Cardiac fibroblast (primary cell): ENCODE measurements at regions not wholly inside any gene's neighbourhood (a gene's known extent, or its start where the extent isn't known, plus 50 kb on each side); places are given as distances from the start of the nearest gene placed in this dataset.

Experiments used
- DNase-seq, 2 donors: peaks; one replicate each; pipeline versions ENCODE4 v3.0.0 to v3.0.0-alpha.2; 2010; ENCODE audit warnings: low read depth in 2 of 2
- H3K4me3 ChIP-seq, 2 donors: replicated peaks in 1 of 2; 1 replicate in 1 of 2; 2 replicates in 1 of 2; pipeline ENCODE4 v1.5.1; 2011; ENCODE audit warnings: low read depth in 2 of 2, low read length in 2 of 2, mild to moderate bottlenecking in 2 of 2, moderate library complexity in 1 of 2
- CTCF ChIP-seq: IDR thresholded peaks from one replicate; pipeline ENCODE4 v1.5.1; 2011; ENCODE audit warnings: low read depth, mild to moderate bottlenecking, low read length, inconsistent platforms

- H3K4me3 ChIP-seq, result no peak overlapping the region
- TF ChIP-seq CTCF, result no peak
- no peak for DNase-seq
Measured at GRCh38 chr10:60491162-60491561, 101.5 kb upstream of the ANK3 start.

GRCh38 chr10:60490013-60490412, 100.3 kb upstream of the ANK3 start:
- DNase-seq, result peak in 1 of 2 donors; percentile 29
- no peak for TF ChIP-seq CTCF
- H3K4me3 ChIP-seq, result no peak overlapping the region

GRCh38 chr10:60488111-60488669, 98.5 kb upstream of the ANK3 start:
- no peak for TF ChIP-seq CTCF
- no peak overlapping the region for H3K4me3 ChIP-seq
- DNase-seq, result no peak

- DNase-seq, result no peak
- no peak for TF ChIP-seq CTCF
- no peak overlapping the region for H3K4me3 ChIP-seq
Measured at GRCh38 chr10:60487543-60487942, 97.9 kb upstream of the ANK3 start.

GRCh38 chr10:60485025-60485424, 95.3 kb upstream of the ANK3 start:
- H3K4me3 ChIP-seq, result no peak overlapping the region
- DNase-seq, result no peak
- no peak for TF ChIP-seq CTCF

- no peak for TF ChIP-seq CTCF
- DNase-seq, result peak; percentile 89 to 92
- no peak overlapping the region for H3K4me3 ChIP-seq
Measured at GRCh38 chr10:60480865-60481563, 91.3 kb upstream of the ANK3 start.
